Upper lobe of left lung (tissue), 6 donors: ENCODE measurements at regions not wholly inside any gene's neighbourhood (a gene's known extent, or its start where the extent isn't known, plus 50 kb on each side); places are given as distances from the start of the nearest gene placed in this dataset.

Experiments used
- ATAC-seq, 2 donors: fragments of 200-7000 bp; cut with Tn5 transposase; one replicate each; pipeline ENCODE4 v1.9.1; 2022; ENCODE audit warnings: mild to moderate bottlenecking in 2 of 2, moderate library complexity in 2 of 2; ENCODE audit not compliant: low FRiP score in 2 of 2
- DNase-seq, 2 donors: peaks; one replicate each; pipeline ENCODE4 v3.0.0-alpha.2; 2019 to 2020
- H3K27ac ChIP-seq, 4 donors: fragments of 200-600 bp; sonication (generic); one replicate each; pipeline ENCODE4 v1.5.1; 2016 to 2019
- H3K27me3 ChIP-seq, 4 donors: fragments of 200-600 bp; sonication (generic); one replicate each; pipeline ENCODE4 v1.5.1; 2017 to 2019
- H3K36me3 ChIP-seq, 4 donors: fragments of 200-600 bp; sonication (generic); one replicate each; pipeline ENCODE4 v1.5.1; 2016 to 2019
- H3K4me1 ChIP-seq, 4 donors: fragments of 200-600 bp; sonication (generic); one replicate each; pipeline ENCODE4 v1.5.1; 2018 to 2019
- H3K4me3 ChIP-seq, 4 donors: fragments of 200-600 bp; sonication (generic); one replicate each; pipeline ENCODE4 v1.5.1; 2017 to 2019; ENCODE audit warnings: mild to moderate bottlenecking in 2 of 4, moderate library complexity in 1 of 4
- H3K9me3 ChIP-seq, 4 donors: fragments of 200-600 bp; sonication (generic); one replicate each; pipeline ENCODE4 v1.5.1; 2018 to 2019
- CTCF ChIP-seq, 6 experiments: fragments of 450-650 bp in 4 of 6; fragments of 200-600 bp in 2 of 6; sonication (generic) in 2 of 6; IDR thresholded peaks; one replicate each; pipeline ENCODE4 v1.5.1; 2016 to 2019; ENCODE audit warnings: antibody characterized with exemption in 6 of 6
- EP300 ChIP-seq, 4 donors: sonication (generic); formaldehyde crosslinking; IDR thresholded peaks; one replicate each; pipeline ENCODE4 v1.5.1; 2017; ENCODE audit warnings: antibody characterized with exemption in 4 of 4, control low read depth in 2 of 4
- POLR2A ChIP-seq, 4 donors: fragments of 450-650 bp; IDR thresholded peaks; one replicate each; pipeline ENCODE4 v1.5.1; 2016 to 2017; ENCODE audit warnings: antibody characterized with exemption in 4 of 4, mild to moderate bottlenecking in 2 of 4
- POLR2AphosphoS5 ChIP-seq, 2 donors: sonication (generic); formaldehyde crosslinking; IDR thresholded peaks; one replicate each; pipeline ENCODE4 v1.5.1; 2017; ENCODE audit warnings: antibody characterized with exemption in 2 of 2
- WGBS, 2 donors: methylation state at CpG; one replicate each; pipeline ENCODE4 v1.1.5; 2017 to 2018; 5-methylcytosine and 5-hydroxymethylcytosine counted together
- donor health status: DM: no; HTN: no; CAD: no; lungs with moderate emphysema.
- donor health status: DM: no; HTN: yes; CAD: no; lungs with severe emphysema.

DNA sequence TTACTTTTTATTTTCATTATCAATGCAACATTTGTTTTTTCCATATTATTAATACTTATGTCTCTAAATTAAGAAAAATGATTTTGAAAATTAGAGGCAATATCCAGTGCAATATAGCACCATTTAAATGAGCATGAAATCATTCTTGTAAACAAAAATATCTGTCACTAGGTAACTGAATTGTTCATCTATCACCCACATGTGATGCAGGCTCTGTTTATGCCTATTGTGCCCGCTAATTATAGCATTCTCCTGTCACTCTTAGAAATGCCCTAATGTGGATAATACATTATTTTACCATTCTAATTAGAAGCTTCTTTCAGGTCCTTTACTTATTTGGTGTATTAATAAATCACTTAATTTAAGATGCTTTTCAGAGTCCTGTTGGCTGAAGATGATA, 1332.4 kb downstream of the AACS start:
- no peak overlapping the region for H3K27ac ChIP-seq
- TF ChIP-seq POLR2AphosphoS5 (IDR thresholded peaks at IDR 0.05) (no peak), CTCF (IDR thresholded peaks at IDR 0.05) (no peak), EP300 (IDR thresholded peaks at IDR 0.05) (no peak)

GRCh38 chr12:126400831-126401230, 1335.6 kb downstream of the AACS start:
- no peaks in the 10 kb centered on the region for H3K36me3 ChIP-seq
- TF ChIP-seq POLR2AphosphoS5 (IDR thresholded peaks at IDR 0.05): no peak
- no peak for TF ChIP-seq EP300 (IDR thresholded peaks at IDR 0.05)
- DNase-seq (no peak), ATAC-seq (no peak)
- no peak overlapping the region for H3K27ac ChIP-seq
- no peak overlapping the region for H3K4me3 ChIP-seq
- H3K9me3 ChIP-seq: no peaks in the 10 kb centered on the region
- no peaks in the 10 kb centered on the region for H3K4me1 ChIP-seq
- no peaks in the 10 kb centered on the region for H3K27me3 ChIP-seq

More for the DNA sequence above, 1332.4 kb downstream of the AACS start:
- H3K36me3 ChIP-seq: no peaks in the 10 kb centered on the region
- no peaks in the 10 kb centered on the region for H3K4me1 ChIP-seq
- H3K9me3 ChIP-seq: no peaks in the 10 kb centered on the region
- H3K27me3 ChIP-seq: no peaks in the 10 kb centered on the region
- no peak overlapping the region for H3K4me3 ChIP-seq
- 80 to 85% methylated on average over 1 of the region's 1 CpG for WGBS, 2 donors
- ATAC-seq: no peak
- no peak for DNase-seq

- no peaks in the 10 kb centered on the region for H3K9me3 ChIP-seq
- no peaks in the 10 kb centered on the region for H3K27me3 ChIP-seq
- H3K4me1 ChIP-seq: no peaks in the 10 kb centered on the region
- DNase-seq (no peak), ATAC-seq (no peak)
- H3K27ac ChIP-seq: no peak overlapping the region
- TF ChIP-seq POLR2AphosphoS5 (IDR thresholded peaks at IDR 0.05) (no peak), EP300 (IDR thresholded peaks at IDR 0.05) (no peak), CTCF (IDR thresholded peaks at IDR 0.05) (no peak), POLR2A (IDR thresholded peaks at IDR 0.05) (no peak)
- WGBS, 2 donors: 77 to 83% methylated on average over 5 of the region's 5 CpGs
- no peak overlapping the region for H3K4me3 ChIP-seq
- H3K36me3 ChIP-seq: no peaks in the 10 kb centered on the region
These were observed 1339.2 kb downstream of the AACS start for GRCh38 chr12:126404293-126404881.

GRCh38 chr12:126418400-126418799, 1353.2 kb downstream of the AACS start:
- H3K27me3 ChIP-seq: no peaks in the 10 kb centered on the region
- H3K27ac ChIP-seq: no peak overlapping the region
- no peaks in the 10 kb centered on the region for H3K36me3 ChIP-seq
- no peak overlapping the region for H3K4me3 ChIP-seq
- TF ChIP-seq POLR2AphosphoS5 (IDR thresholded peaks at IDR 0.05) (no peak), POLR2A (IDR thresholded peaks at IDR 0.05) (no peak), EP300 (IDR thresholded peaks at IDR 0.05) (no peak), CTCF (IDR thresholded peaks at IDR 0.05) (no peak)
- DNase-seq: no peak
- H3K4me1 ChIP-seq: no peaks in the 10 kb centered on the region
- no peaks in the 10 kb centered on the region for H3K9me3 ChIP-seq
- 83 to 86% methylated on average over 5 of the region's 5 CpGs for WGBS, 2 donors
- no peak for ATAC-seq

DNA sequence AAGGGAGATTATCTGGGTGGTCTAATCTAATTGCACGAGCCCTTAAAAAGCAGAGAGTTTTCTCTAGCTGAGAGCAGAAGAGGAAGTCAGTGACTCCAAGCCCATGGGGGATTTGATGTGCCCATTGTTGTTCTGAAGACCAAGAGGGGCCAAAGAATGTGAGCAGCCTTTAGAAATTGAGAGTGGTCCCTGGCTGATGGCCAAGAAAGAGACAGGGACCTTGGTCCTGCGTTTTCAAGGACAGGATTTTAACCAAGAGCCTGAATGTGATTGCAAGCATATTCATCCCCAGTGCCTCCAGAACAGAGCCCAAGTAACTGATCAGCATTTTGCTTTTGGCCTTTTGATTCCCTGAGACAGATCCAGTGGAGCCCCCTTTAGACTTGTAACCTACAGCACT, 1353.9 kb downstream of the AACS start:
- TF ChIP-seq POLR2A (IDR thresholded peaks at IDR 0.05) (no peak), CTCF (IDR thresholded peaks at IDR 0.05) (no peak), POLR2AphosphoS5 (IDR thresholded peaks at IDR 0.05) (no peak), EP300 (IDR thresholded peaks at IDR 0.05) (no peak)
- ATAC-seq: no peak
- no peaks in the 10 kb centered on the region for H3K36me3 ChIP-seq
- H3K4me3 ChIP-seq: no peak overlapping the region
- no peaks in the 10 kb centered on the region for H3K27me3 ChIP-seq
- no peaks in the 10 kb centered on the region for H3K4me1 ChIP-seq
- no peaks in the 10 kb centered on the region for H3K9me3 ChIP-seq
- 32 to 38% methylated on average over 2 of the region's 2 CpGs for WGBS, 2 donors
- H3K27ac ChIP-seq: no peak overlapping the region
- DNase-seq: no peak
